LNCaP clone FGC (cell line): ENCODE measurements at regions not wholly inside any gene's neighbourhood (a gene's known extent, or its start where the extent isn't known, plus 50 kb on each side); places are given as distances from the start of the nearest gene placed in this dataset.

ENCODE experiments used
- DNase-seq: peaks from one replicate; pipeline ENCODE4 v3.0.0-alpha.2; 2011; ENCODE audit warnings: low read depth
- H3K4me3 ChIP-seq: 2 replicates; pipeline ENCODE4 v1.5.1; 2011; ENCODE audit warnings: mild to moderate bottlenecking, low read depth, low read length, control low read depth
- CTCF ChIP-seq: IDR thresholded peaks from 2 replicates; pipeline ENCODE4 v1.5.1; 2012; ENCODE audit warnings: mild to moderate bottlenecking; ENCODE audit not compliant: control insufficient read depth, insufficient read depth; ENCODE audit errors: extremely low read depth

DNA sequence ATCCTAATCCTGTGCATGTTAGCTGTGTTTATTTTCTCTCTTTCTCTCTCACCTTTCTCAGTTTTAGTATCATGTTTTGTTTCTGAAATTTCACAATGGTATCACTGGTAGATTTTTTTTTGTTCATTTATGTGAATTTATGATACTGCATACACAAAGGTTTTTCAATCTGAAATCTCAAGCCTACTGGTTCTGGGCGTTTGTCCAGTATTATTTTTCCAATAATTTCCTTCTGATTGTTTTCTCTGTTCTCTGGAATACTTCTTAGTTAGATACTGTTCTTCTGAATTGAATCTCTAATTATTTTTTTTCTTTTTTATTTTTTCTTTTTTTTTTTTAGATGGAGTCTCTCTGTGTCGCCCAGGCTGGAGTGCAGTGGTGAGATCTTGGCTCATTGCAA lies 96.2 kb upstream of the TMEM72 start:
- no peak overlapping the region for H3K4me3 ChIP-seq
- DNase-seq = no peak
- TF ChIP-seq CTCF = no peak

DNA sequence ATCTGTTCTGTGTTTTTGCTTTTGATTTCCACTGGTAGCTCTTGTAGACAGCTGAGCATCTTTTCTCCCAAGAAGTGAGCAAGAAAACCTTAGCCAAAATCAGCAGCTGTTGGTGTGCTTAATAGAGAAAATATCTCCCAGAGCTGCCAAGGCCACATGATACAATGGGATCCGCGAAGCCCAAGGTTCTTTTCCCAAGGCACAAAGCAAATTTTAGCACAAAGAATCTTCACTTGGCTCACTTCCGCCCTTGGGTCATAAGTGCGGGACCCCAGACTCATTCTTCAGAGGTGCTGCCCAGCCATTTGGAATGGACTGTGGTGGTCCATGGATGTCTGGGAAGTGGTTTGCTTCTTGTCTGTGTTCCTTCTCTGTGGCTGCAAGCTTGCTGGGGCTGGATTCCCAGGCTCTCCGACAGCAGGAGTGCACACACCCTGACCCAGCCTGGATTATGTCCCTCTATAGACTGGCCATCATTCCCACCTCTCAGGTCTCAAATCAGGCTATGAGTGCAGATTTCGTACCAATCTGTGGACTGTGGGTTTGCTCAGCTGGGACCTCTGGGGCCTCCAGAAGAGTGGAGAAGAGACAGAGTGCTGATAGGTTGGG lies 93.0 kb upstream of the TMEM72 start:
- no peak for DNase-seq
- TF ChIP-seq CTCF = no peak
- no peak overlapping the region for H3K4me3 ChIP-seq

DNA sequence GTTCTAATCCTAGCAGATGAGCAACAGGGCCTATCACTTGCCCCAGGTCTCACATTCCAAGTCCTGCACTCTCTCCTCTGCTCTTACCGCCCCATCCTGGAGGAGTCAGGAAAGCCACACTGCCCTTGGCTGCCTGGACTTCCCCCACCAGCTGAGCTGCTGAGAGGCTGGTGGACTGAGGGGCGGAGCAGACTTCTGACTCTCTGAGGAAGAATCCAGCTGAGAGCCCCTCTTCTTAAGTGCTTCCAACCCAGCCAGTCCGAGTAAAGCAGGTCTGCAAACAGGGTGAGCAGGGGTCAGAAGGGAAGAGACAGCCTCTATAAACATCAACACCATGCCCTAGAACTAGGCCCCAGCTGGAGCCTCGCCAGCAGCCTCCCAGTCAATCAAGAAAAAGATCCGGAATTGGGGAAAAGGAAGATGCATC lies 92.4 kb upstream of the TMEM72 start:
- H3K4me3 ChIP-seq = no peak overlapping the region
- DNase-seq = no peak
- TF ChIP-seq CTCF = no peak

- no peak for DNase-seq
Measured at GRCh38 chr10:44820094-44820493, 91.0 kb upstream of the TMEM72 start.

GRCh38 chr10:44821290-44821689 lies 89.8 kb upstream of the TMEM72 start:
- TF ChIP-seq CTCF = no peak
- no peak for DNase-seq
- no peak overlapping the region for H3K4me3 ChIP-seq

More at GRCh38 chr10:44820094-44820493, 91.0 kb upstream of the TMEM72 start:
- H3K4me3 ChIP-seq = no peak overlapping the region
- TF ChIP-seq CTCF = no peak

DNA sequence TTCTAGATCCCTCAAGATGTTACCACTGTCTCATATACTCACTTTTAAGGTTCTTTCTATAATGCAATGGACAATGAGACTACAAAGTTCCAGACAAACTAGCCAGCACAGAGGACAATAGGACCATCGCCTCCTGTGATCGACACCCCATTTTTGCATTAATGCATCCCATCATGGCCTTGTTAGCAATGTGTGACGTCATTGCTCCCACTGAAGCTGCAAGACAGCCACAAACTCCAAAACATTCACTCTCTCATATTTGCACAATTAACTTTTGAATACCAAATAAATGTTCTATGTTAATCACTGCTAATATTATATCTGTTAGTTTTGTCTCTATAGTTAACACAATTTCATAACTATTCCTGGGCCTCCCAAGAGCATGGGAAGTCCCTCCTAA lies 88.8 kb upstream of the TMEM72 start:
- TF ChIP-seq CTCF = no peak
- no peak overlapping the region for H3K4me3 ChIP-seq
- DNase-seq = no peak

- TF ChIP-seq CTCF = no peak
- DNase-seq = no peak
- H3K4me3 ChIP-seq = no peak overlapping the region
Measured at GRCh38 chr10:44822966-44823365, 88.2 kb upstream of the TMEM72 start.
